HG02973 (cell line): ENCODE measurements at regions not wholly inside any gene's neighbourhood (a gene's known extent, or its start where the extent isn't known, plus 50 kb on each side); places are given as distances from the start of the nearest gene placed in this dataset.

Experiments used
- ATAC-seq: cut with Tn5 transposase; IDR thresholded peaks from one replicate; pipeline ENCODE4 v1.9.1; 2021; ENCODE audit warnings: moderate library complexity; ENCODE audit not compliant: unreplicated experiment

DNA sequence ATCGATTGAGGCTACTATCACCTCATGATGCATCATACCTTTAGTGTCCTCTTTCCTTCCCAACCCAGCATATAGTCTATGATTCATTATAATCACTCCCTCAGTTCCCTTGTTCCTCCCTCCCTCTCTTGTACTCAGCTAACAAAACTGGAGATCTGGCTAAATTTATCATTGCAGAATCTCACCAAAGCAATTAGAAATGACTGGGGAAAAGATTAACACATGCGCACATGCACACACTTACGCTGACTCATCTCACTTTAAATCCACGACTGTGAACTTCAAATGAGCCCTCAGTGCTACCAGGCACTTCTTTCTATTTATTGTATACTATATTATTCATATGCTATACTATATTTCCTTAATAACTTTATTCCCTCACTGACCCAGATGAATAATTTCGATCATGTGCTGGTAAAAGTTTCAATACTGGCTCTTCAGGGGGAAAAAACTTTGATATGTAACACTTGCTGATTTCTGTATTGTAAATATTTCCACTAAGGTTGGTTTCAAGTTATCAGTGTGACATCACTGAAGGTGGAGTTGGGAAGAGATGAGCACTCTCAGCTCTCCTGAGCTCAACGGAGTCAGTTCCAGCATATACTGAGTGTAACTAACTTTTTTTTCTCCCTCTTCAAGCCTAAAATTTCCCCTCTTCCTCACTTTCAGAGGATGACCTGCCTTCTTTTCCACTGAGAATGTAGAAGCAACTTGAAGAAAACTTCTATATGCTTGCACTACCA is 613.7 kb upstream of the B3GALT2 start:
- no peak for ATAC-seq

DNA sequence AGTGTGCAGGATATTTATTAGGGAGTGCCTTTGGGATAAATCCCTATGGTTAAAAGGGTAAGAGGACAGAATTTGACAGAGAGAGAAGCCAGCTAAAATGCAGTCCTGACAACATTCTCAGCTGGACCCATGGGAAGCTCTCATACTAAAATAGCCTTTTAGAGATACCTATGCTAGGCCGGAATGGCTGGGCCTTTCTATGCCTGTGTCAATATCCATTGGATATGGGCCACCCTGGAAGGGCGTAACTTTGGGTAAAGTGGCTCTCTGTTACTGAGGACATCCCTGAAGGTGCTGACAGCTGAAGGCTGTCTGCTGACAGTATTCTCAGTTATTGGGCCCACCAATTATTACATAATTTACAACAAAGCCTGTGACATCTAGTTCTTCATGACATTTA is 613.0 kb upstream of the B3GALT2 start:
- no peak for ATAC-seq

DNA sequence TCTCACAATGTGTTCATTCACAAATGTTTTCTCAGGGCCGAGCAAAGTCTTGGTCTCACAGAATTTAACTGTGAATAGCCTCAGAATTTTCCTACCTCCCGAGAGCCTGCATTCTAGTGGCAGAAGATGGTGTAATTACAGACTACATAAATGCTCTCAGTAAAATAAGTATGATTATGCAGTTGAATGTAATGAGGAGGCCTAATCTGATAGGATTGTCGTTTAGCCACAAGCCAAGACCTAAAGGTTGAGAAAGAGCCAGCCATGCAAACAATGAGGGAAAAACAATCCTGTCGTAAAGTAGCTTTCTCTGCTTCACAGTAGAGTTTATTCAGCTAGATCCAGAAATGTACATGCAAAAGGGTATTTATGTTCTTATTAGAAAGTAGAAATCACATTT is 607.8 kb upstream of the B3GALT2 start:
- ATAC-seq, result no peak

DNA sequence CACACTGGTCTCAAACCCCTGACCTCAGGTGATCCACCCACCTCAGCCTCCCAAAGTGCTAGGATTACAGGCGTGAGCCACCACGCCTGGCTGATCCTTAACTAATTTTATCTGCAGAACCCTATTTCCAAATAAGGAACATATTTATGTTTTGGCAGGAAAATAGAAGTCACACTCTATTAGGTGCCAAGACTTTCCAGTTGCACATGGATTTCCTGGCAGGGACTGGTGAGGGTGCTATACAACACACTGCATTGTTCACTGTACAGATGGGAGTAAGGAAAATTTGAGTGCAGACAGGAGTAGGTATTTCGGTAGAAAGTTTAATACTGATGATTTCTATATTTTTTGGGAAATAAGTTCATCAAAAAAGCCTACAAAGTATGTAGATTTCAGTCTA is 605.3 kb upstream of the B3GALT2 start:
- ATAC-seq, result no peak

DNA sequence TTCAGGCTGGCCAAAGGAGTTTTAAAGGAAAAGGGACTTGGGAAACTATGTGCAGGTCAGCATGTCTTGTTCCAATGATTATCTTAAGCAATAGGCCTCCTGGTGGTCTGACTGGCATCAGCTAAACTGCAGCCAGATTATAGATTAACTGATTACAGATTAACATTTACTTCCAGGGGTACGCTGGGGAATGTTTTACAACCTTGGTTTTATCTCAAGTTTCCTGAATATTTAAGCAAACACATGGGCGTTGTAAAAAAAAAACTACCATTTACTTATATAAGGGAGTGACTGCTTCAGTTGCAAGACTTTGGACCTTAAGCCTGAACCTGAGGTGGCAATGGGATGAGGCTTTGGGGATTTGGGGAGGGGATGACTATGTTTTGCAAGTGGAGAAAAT is 600.6 kb upstream of the B3GALT2 start:
- no peak for ATAC-seq

DNA sequence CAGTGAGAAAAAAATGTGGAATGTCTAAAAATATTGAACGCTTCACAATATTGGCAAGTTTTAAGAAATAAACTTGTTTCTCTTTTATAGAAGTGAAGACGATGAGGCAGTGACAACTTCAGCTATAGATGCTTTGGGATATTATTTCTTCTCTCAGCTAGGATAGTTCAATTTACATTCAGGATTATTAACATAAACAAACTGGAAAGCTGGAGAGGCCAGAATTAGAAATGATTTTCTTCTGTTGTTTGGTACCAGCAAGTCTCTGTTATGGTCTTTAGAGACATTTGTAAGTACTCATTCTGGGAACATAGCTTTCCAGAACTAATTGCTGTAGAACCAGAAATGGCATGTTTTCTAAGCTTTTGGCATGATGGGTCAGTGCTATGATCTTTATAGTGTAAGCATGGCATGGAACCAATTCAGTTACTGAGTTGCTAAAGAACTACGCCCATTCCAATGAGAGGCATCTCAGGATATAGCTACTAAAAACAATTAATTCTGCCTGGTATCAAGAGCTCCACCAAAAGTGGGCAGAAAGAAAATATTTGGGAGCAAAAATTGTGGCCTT is 599.5 kb upstream of the B3GALT2 start:
- no peak for ATAC-seq

DNA sequence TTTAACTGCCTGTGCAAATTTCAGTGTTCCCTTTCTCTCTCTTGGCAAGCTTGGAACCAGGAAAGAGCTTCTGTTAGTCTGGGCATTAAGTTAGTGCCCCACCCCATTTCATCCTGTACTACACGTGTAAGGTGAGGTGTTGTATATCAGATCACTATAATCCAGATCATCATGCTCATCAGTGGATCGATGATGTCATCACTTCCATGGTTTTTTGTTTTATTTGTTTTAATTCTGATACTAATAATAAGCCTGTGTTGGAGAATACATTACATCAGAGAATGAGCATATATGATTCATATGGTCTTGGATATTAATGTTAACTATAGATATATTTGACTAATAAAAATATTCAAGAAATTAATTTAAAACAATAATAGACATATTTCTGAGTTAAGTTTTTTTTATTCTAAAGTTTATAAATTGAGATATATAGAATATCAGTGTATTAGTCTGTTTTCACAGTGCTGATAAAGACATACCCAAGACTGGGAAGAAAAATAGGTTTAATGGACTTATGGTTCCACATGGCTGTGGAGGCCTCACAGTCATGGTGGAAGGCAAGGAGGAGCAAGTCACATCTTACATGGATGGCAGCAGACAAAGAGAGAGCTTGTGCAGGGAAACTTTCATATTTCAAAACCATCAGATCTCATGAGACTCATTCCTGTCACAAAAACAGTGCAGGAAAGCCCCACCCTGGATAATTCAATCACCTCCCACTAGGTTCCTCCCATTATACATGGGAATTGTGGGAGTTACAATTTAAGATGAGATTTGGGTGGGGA is 588.3 kb upstream of the B3GALT2 start:
- no peak for ATAC-seq

DNA sequence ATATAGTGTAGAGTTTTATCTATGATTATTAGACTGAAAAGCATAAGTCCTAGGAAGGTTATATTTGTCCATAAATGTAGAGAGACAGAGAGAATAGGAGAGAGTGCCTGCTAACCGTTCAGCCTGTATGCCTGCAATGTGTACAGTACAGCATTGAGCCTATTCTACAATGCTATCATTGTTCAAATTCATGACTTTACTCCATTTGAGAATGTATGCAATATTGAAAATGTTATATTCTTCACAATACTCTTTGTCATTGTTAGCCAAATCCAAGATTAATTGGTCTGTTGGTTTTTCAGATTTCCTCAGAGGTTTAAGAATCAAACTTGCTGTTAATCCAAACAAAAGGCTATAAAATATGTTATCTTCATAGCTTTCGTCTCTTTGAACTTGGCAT is 585.2 kb upstream of the B3GALT2 start:
- ATAC-seq, result no peak

DNA sequence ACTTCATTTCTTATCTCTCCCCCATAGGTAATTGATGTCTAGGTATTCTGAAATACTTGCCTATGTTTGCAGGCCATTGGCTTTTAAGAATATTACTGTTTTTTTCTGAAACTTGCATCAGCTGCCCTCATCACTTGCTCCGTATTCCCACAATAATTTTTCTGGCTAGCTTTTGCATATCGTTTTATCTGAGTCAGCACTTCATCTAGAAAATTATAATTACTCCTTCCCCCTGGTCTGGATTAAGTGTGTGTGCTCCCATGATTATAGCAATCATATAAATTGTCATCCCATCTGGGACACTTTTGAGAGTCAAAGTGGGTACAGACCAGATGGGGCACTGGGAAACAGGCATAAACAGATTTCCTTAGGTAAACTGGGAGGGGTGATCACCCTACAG is 583.2 kb upstream of the B3GALT2 start:
- no peak for ATAC-seq

DNA sequence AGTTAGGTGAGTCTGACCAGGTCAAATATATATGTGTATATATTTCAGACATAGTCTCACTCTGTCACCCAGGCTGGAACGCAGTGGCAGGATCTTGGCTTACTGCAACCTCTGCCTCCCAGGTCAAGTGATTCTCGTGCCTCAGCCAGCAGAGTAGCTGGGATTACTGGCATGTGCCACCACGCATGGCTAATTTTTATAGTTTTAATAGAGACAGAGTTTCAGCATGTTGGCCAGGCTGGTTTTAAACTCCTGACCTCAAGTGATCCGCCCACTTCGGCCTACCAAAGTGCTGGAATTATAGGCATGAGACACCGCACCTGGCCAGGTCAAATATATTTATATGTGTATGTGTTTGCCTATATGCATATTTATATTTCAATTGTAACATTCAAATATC is 581.5 kb upstream of the B3GALT2 start:
- no peak for ATAC-seq

DNA sequence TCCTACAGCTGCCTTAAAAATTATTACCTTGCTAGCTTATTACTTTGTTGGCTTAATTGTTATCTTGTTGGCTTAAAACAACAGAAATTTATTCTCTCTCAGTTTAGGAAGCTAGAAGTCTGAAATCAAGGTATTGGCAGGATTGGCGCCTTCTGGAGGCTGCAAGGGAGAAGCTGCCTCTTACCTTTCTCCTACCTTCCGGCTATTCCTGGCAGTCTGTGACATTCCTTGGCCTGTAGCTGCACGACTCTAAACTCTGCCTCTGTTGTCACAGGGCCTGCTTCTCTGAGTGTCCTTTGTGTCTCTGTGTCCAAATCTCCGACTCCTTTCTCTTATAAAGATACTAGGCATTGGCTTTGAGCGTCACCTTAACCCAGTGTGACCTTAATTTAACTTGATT is 579.9 kb upstream of the B3GALT2 start:
- no peak for ATAC-seq

DNA sequence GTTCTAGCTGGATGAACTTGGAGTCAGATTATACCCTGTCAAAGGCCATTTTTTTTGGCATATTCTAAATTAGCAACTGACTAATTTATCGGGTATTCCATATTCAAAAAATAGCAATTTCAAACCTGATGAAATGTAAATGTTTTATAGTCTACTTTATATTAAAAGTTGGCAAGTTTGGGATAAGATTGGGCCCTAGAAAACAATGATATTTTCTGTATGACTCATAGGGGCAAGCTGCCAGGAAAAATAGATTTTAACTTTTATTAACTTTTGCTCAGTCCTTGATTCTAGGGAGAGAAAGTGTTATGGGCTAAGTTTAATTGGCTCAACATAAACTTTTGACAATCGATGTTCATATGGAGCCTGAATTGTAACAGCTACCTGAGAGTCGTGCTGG is 576.9 kb upstream of the B3GALT2 start:
- ATAC-seq, result no peak

DNA sequence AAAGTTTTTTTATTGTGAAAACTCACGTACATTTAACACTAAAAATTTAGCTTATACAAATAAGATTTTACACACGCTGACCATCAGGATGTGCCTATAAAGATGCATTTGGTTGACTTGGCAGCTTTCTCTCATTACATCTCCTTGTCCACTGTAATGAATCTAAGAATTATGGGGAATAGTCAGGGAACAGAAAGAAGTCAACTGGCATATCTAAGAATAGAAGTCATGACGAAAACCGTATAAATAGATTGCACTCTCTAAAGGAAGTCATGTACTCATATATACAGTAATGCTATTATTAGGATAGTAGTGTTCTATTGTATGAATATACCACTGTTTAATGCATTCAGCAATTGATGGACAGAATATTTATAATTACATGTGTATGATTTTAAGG is 575.8 kb upstream of the B3GALT2 start:
- no peak for ATAC-seq

DNA sequence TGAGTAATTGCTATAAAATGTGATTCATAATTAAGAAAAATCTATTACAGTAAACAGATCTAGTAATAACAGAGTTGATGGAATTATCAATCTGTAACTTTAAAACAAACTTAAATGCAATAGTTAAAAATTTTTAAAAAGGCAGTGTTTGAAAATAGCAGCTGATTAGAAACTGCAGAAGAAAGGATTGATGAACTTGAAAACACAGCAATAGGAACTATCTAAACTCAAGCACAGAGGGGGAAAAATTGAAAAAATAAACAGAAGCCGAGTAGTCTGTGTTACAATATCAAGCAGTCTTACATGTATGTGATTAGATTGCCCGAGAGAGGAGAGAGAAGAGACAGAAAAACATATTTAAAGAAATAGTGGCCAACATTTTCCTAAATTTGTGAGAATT is 569.0 kb upstream of the B3GALT2 start:
- no peak for ATAC-seq

DNA sequence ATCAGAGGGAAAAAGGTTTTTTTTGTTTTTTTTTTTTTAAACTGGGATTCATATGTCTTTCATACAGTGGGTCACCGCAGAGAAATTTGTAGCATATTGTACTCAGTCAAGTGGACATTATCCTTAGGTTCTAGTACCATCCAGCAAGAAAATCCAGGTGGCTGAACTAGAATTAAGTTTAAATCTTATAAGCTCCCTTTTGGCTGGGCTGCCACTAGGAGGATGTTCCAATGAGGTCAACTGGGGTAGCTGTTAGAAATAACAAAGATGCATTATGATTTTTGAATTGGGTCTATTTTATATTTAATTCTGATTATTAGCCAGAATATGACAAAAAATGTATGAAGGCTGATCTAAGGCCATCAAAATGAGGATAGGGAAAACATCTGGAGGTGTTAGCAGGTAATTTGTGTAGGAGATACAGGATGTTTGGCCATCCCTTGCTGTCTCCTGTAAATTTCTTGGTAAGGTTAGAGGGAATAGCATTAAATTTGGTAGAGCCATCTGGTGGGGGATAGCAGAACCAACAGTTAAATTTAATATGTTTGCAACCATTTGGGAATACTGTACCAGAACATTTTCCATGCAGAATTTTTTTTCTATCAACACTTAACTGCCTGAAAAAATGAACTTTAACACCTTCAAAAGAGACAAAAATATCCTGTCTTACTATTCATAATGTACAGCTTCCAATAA is 568.5 kb upstream of the B3GALT2 start:
- no peak for ATAC-seq

DNA sequence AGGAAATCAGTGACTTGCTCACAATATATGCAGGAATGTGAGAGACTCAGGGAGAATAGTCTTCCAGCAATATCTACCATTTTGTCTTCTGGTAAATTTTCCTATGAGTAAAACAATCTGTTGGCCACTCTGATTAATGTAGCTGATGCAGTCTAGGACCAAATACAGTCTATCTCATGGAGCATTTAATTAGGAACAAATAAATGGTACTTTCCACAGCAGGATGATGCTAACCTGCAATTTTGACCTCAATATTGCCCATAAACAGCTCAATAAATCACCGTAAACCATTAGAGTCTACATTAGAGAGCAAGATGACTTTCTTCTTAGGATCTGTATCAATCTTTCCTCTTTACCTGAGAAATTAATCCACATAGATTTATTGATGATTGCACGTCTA is 567.7 kb upstream of the B3GALT2 start:
- no peak for ATAC-seq

DNA sequence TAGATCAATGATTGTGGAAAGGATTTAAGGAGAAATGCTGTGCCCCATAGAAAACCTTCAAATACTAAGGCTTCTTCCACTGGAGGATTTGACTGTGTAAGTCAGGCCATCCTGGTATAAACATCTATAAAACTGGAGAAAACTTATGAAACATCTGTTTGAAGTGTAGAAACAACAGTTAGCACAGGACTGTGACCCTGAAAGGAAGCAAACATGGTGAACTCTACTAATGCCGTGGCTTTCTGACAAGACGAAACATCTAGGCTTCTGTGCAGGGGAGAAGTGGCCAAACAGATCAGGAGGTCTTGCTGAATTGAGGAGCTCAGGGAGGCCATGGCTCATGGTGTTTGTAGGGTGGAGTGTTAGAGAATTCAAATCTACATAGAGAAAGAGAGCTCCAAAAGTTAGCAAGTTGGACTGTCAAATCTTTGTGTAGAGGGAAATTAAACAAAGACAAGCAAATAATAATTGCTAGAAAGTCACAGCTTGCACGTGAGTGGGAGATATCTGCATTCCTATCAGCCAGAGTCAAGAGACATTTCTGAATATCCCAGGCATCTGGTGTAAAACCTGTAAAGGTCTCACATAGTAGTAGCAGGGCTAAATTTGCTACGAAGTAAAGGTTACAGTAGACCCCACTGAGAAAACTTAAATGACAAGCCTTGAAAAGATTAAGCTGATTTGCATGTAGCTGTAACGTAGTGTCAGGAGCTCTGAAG is 566.8 kb upstream of the B3GALT2 start:
- no peak for ATAC-seq

DNA sequence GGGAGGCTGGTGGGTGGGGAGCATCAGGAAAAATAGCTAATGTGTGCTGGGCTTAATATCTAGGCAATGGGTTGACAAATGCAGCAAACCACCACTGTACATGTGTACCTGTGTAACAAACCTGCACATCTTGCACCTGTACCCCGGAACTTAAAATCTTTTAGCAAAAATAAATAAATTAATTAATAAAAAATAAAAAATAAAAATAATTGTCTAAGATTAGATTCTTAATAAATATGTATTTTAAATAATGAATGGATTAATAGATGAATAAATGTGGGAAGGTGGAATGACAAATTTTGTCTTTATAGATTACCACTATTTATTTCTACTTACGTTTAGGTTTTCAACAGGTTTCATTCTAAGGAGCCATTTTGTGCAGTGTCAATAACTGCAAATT is 563.5 kb upstream of the B3GALT2 start:
- no peak for ATAC-seq

DNA sequence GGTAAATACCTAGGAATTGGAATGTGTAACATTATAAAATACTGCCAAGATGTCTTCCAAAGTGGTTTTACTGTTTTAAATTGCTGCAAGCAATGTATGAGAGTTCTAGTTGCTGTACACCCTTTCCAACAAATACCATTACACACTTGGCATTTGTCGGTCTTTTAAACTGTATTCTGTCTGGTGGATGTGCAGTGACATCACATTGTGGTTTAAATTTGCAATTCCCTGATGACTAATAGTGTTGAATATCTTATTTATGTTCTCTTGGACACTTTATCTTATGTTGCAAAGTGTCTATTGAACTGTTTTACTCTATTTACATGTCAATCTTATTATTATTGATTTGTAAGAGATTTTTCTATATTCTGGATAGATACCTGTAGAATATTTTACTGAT is 561.2 kb upstream of the B3GALT2 start:
- ATAC-seq, result no peak

DNA sequence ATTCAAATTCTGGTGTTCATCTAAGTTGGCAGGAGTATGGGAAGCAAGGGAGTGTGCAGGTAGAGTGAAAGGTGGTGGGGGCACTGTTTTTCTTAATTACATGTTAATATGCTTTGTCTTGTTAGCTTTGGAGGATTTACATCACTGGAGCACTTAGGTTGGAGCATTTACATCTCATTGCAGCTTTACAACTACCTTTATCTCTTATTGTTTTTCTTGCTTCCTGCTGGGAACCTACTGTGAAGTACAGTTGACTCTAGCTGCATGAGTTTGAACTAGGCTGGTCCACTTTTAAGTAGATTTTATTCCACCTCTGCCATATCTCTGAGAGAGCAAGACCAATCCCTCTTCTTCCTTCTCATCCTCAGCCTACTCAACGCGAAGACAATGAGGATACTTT is 554.8 kb upstream of the B3GALT2 start:
- ATAC-seq, result no peak

DNA sequence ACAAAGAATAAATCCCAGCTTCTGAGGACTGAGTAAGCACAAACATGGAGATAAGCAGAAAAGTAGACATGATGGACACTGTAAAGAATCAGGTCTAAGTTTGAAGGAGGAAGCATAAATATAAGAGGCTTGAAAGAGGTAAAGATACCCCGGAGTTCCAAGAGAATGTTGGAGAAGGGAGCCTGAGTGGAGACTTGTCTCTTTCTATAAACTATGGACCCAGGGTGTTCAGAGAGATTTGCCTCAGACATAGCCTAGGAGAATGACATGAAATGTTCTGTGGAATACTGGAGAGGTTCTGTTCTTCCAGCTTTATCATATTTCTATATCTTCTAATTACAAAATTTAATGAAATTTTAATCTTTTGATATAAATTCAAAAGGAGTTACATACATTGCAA is 554.3 kb upstream of the B3GALT2 start:
- ATAC-seq, result no peak
